ENCODE measurements at regions not wholly inside any gene's neighbourhood (a gene's known extent, or its start where the extent isn't known, plus 50 kb on each side); places are given as distances from the start of the nearest gene placed in this dataset.

DNA sequence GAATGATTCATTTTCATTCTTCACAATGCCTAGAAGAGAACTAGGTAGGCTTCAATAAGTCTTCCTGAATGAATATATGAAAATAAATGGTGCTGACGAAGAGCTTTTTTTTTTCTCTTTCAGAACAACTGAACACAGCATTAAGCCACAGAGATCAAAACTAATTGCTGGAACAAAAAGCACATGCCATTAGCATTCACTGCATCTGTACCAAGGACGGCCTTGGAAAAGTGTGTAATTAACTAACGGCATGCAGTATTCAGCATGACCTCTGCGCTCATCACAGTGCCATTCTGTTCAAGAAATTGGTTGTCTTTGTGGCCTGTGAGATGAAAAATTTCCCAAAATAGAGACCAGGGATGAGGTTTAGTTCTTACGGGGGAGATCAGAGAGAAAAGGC, 99.3 kb downstream of the NUDT12 start:
- DNase-seq (ENCODE audit: low read depth, low spot score) = no peak

- no peak for DNase-seq (ENCODE audit: low read depth, low spot score)
Measured at GRCh38 chr5:103461243-103461642, 101.3 kb downstream of the NUDT12 start.

DNA sequence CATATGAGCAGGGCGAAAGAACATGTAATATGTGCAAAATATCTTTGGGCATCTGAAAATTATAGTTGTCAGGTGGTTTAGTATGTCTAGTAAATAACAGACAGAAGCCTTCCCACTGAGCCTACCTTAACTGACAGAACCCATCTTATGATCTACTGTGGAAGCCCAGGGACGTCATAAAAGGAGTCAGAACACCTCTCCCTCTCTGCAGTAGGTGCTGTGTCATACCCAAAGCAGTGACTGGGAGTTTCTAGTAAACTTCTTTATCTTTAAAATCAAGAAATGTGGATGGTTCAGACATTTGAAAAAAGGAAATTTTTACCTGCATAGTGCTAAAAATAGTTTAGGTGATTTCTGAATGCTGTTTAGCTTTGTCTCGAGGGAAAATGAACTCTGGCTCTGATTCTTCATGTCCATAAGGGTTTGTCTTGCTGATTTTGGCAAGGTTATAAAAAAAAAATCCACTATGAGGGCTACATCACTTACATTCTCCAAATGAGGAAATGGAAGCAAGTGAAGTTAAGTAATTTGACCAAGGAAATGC, 104.0 kb downstream of the NUDT12 start:
- no peak for DNase-seq (ENCODE audit: low read depth, low spot score)

- DNase-seq (ENCODE audit: low read depth, low spot score) = no peak
Measured at GRCh38 chr5:103456476-103456875, 106.1 kb downstream of the NUDT12 start.

GRCh38 chr5:103455796-103456195, 106.8 kb downstream of the NUDT12 start:
- DNase-seq (ENCODE audit: low read depth, low spot score) = no peak

DNA sequence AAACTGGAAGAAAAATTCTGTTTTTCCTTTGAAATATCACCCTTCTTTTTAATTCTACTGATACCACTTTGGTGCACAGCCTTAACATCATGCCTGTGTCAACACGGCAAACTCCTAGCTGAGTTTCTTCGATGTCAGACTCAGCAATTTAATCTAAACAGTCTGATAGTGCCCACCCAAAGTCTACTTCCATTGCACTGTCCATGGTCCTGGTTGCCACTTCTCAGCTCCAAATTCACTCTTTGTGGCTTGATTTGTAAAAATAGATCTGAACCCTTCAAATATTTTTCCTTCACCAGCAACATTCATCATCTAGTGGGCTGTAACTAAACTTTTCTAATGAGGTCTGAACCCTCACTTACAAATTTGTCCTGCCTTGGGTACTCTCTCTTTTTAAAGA, 107.8 kb downstream of the NUDT12 start:
- no peak for DNase-seq (ENCODE audit: low read depth, low spot score)

- no peak for DNase-seq (ENCODE audit: low read depth, low spot score)
Measured at GRCh38 chr5:103452666-103453065, 109.9 kb downstream of the NUDT12 start.

DNA sequence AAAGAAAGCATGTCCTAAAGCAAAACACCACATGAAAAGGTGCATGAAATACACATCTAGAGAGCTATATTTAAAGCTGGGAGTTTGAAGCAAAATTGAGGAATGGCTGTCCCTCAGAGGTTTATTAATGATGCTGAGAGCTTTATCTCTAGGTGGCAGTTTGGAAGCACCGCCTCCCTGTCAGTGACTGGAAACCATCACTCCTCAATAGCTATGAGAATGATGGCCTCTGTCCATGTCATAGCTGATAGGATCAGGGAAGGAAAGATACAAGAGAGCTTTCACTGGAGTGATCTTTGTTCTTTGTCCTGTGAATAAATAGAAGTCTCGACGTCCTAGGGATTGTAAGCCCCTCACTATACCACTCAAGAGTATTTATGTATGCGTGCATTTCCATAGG, 110.5 kb downstream of the NUDT12 start:
- no peak for DNase-seq (ENCODE audit: low read depth, low spot score)

DNA sequence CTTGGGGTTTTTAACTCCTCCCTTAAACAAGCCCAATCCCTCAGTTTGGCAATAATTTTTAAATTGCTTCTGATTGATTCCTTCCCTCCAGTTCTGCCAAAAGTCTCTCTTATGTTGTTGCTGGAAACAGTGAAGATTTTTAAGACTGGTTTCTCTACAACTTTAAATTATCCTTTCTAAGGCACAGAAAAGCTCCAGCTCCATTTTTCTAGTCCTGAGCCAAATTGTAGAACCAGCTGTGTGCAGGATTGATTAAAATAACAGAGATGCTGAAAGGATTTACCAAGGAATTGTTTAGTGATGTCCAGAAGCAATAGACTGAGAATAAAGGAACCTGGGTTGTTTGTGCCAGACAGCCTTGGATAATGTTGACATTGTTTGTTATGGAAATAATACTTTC, 111.3 kb downstream of the NUDT12 start:
- DNase-seq (ENCODE audit: low read depth, low spot score) = no peak

DNA sequence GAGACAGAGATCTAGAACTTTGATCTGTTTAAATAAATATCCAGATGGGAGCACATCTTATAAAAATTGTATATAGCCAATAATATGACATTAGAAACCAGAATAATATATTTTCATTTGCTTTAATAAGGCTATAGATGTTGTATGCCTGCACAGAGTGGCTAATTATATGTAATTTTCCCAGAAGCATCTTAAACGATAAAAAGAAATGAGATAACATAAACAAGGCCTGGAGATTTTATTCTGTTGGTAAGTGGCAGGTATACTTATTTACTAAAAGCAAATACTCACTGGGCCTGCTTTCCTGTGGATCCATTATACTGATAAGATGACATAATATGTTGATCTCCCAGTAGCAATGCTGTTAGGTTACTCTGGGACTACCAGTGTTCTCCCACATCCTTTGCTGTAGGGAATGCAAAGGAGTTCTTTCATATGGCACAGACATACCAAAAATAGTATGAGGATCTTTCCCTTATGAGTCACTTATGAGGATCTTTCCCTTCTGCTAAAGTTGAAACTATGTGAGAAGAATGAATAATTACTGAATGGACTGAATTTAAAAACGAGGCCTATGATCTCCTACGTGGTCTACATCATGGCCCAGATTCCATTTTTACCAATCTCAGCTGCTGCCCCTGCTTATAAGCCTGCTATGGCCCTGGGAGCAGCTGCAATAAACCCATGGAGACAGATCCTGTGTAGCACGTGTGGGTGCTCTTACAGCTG, 112.1 kb downstream of the NUDT12 start:
- no peak for DNase-seq (ENCODE audit: low read depth, low spot score)

DNA sequence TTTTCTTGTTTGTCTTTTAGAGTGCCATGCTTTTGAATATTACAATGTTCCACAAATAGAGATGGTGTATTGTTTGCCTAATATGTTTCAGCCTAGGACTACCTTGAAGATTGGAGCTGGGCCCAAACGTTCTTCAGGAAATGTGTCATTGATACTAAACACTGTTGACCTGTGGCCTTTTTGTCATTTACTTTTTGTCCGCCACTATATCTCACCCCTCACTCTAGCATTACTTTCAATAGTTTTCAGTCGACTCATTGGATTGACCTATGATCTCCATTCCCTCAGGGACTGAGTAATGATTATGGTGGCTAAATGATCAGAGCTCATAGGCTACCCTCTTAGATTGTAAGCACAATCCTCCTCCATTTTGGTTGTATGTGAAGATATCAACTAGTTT, 115.8 kb downstream of the NUDT12 start:
- no peak for DNase-seq (ENCODE audit: low read depth, low spot score)

DNA sequence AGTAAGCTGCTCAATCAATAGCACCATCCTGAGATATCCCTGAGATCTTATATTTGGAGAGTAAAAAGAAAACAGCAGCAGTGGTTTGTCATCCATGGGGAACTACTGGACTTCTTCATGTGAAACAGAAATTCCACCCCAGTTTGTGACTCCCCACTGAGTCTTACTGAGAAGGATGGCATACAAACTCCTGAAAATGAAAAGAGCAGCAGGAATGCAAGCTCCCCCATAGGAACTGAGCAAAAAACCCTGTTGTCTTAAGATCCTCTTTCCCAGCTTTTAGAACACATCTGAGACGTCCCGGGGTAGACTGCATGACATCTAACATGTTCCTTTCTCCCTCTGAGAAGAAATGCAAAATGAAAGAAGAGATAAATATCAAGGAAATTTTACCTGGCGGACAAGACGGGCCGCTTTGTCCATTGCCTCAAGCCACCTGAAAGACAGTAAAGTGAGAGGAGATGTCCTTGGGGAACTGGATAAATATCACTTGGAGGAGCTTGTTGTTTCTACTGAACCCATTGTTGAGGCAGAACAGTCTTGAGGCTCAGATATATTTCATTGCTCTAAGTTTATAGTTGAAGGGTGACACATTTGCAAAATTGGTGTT, 117.1 kb downstream of the NUDT12 start:
- DNase-seq (ENCODE audit: low read depth, low spot score) = peak; percentile 32

DNA sequence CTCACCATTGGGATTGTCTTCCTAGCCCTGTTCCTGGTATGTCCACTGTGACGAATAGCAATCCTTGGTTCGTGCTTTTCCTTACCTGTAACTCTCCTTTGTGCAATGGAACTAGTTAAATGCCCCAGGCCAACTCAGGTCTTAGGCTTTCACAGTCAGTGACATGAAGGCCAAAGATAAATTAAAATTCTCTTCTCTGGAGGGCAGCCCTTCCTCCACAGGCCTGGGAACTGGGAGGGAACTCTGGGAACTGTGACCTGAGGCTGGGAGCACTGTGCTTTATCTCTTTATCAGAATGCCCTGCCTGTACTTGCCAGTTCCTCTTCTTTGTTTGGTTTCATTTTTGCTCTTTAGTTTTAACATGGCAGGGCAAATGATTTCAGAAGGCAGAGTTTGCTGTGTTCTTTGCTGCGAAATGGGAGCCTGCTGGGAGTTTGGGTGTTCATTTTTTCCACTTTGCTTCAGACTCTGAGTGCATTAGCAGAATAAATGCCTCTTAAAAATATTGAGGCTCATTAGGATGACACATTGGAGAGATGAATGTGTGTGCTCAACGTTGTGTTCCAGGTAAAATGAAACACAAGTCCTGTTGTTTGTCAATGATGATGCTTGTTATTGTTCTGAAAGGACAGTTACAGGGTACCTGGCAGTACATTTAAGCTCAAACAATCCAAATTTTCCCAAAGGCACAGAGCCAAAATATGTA, 118.1 kb downstream of the NUDT12 start:
- peak; percentile 90 for DNase-seq (ENCODE audit: low read depth, low spot score)

- DNase-seq (ENCODE audit: low read depth, low spot score) = no peak
Measured at GRCh38 chr5:103442750-103443149, 119.8 kb downstream of the NUDT12 start.

GRCh38 chr5:103441523-103441922, 121.1 kb downstream of the NUDT12 start:
- DNase-seq (ENCODE audit: low read depth, low spot score) = peak; percentile 20

DNA sequence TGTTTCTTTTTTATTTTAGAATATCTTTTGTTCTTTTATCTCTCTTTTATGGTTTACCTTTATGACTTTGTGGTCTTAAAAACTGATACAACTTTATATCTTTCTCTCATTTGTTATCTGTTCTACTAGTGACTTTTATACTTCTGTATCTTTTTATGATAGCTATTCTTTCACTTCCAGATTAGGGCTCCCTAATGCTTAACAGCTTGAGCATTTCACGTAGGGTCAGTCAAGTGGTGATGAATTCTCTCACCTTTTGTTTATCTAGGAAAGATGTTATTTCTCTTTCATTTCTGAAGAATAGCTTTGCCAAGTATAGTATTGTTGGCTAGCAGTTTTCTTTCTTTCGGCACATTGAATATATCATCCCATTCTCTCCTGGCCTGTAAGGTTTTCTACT, 123.6 kb downstream of the NUDT12 start:
- no peak for DNase-seq (ENCODE audit: low read depth, low spot score)

- DNase-seq (ENCODE audit: low read depth, low spot score) = no peak
Measured at GRCh38 chr5:103436656-103437055, 125.9 kb downstream of the NUDT12 start.

DNA sequence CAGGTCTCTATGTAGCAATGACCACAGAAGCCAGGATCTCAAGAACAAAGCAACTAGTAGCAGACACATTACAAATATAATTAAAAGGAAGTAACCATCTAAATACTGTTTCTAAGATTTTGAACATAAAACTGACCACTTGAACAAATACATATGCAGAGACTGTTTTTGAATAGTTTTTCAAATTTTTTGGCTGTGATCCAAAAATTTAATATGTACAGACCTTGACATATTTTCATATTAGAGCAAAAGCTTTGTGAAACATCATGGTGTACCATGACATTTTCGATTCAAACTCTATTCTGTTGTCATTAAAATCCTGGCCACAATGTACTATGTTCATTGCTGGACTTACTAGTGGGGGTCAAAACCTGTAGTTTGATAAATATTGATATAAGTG, 126.5 kb downstream of the NUDT12 start:
- DNase-seq (ENCODE audit: low read depth, low spot score) = no peak

- DNase-seq (ENCODE audit: low read depth, low spot score) = no peak
Measured at GRCh38 chr5:103435136-103435889, 127.3 kb downstream of the NUDT12 start.

DNA sequence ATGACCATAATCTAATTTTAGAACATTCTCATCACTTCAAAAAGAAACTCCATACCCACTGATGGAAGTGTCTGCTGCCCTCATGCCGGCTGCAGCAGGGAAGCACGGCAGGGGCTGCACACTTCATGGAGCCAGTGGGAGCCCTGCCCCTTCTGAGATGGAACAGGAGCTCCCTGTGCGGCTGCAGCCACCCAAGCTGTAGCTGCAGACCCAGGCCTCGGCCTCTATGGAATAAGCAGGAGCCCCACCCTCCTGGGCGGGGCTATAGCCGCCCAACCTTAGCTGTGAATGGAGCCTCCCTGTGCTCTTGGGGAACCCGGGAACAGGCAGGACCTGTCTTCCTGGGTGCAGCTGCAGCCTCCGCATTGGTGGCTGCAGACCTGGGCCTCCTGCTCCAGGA, 128.5 kb downstream of the NUDT12 start:
- peak; percentile 80 for DNase-seq (ENCODE audit: low read depth, low spot score)

DNA sequence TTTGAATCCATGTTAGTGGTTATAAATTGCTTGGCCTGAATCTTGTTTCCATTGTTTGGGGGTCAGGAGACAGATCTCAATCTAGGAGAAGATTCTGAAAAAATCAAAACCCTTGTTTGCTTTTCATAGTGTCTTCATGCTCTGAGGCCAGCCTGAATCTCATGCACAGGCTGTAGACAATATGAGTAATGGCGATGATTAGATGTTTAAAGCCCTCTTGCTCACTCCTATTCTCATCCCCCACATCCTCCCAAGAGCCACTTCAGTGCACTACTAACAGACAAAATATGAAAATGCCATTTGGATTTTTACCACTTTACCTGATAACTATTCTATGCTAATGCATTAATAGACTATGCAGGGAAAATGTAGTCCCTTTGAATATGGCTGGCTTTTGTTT, 129.4 kb downstream of the NUDT12 start:
- DNase-seq (ENCODE audit: low read depth, low spot score) = no peak

DNA sequence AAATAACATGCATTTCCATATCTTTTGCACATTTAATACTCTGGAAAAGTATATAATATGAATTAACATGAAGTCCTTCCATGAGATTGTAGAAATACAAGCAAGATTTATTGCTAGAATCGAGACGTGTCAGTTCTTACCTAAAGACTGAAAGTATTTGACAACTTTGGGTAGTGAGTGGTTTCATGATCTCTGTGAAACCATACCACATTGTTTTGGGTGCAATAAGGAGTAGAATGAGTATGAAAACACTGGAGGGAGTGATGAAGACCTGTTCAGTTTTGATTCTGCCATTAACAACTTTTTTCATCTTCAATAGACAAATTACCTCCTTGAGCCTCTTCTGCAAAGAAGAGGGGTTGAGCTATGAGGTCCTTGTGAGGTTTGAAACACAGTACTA, 133.7 kb downstream of the NUDT12 start:
- DNase-seq (ENCODE audit: low read depth, low spot score) = no peak
